Adipocyte (in vitro differentiated cells): ENCODE measurements at regions not wholly inside any gene's neighbourhood (a gene's known extent, or its start where the extent isn't known, plus 50 kb on each side); places are given as distances from the start of the nearest gene placed in this dataset.
"Not testable (repeated sequence)": the region's sequence is repeated elsewhere in the genome, so short reads cannot be mapped to it uniquely, and the experiment has no call there.

Experiments
- DNase-seq: peaks from one replicate; pipeline ENCODE4 v3.0.0-alpha.2; 2015; ENCODE audit warnings: low read depth
- H3K27me3 ChIP-seq: replicated peaks from 2 replicates; pipeline ENCODE4 v1.7.0; 2013; ENCODE audit warnings: mild to moderate bottlenecking, low read length, moderate library complexity; ENCODE audit not compliant: control insufficient read depth, insufficient read depth
- H3K36me3 ChIP-seq: 2 replicates; pipeline ENCODE4 v1.7.0; 2013; ENCODE audit warnings: low read length, mild to moderate bottlenecking, moderate library complexity; ENCODE audit not compliant: control insufficient read depth, insufficient read depth, severe bottlenecking
- H3K4me1 ChIP-seq: 2 replicates; pipeline ENCODE4 v1.7.0; 2013; ENCODE audit warnings: mild to moderate bottlenecking, low read length, moderate library complexity; ENCODE audit not compliant: control insufficient read depth, insufficient read depth
- H3K4me3 ChIP-seq: 2 replicates; pipeline ENCODE4 v1.7.0; 2013; ENCODE audit warnings: mild to moderate bottlenecking, low read length, moderate library complexity
- H3K9ac ChIP-seq: 2 replicates; pipeline ENCODE4 v1.7.0; 2013; ENCODE audit warnings: mild to moderate bottlenecking, low read length, moderate library complexity
- H3K9me3 ChIP-seq: 2 replicates; pipeline ENCODE4 v1.7.0; 2013; ENCODE audit warnings: mild to moderate bottlenecking, low read length, moderate library complexity; ENCODE audit not compliant: control insufficient read depth

- Histone ChIP-seq H3K4me3 (no peak overlapping the region), H3K27me3 (no peaks in the 10 kb centered on the region), H3K9me3 (peaks cover 16% of the 10 kb centered on the region), H3K36me3 (no peaks in the 10 kb centered on the region), H3K4me1 (no peaks in the 10 kb centered on the region), H3K9ac (no peak overlapping the region)
- DNase-seq, result no peak
Observed at GRCh38 chr5:63812693-63813092, 149.6 kb downstream of the HTR1A start.

- no peaks in the 10 kb centered on the region for H3K36me3 ChIP-seq
- peaks cover 16% of the 10 kb centered on the region for H3K9me3 ChIP-seq
- no peaks in the 10 kb centered on the region for H3K4me1 ChIP-seq
- no peak overlapping the region for H3K4me3 ChIP-seq
- no peak for DNase-seq
- no peaks in the 10 kb centered on the region for H3K27me3 ChIP-seq
- no peak overlapping the region for H3K9ac ChIP-seq
Observed at GRCh38 chr5:63811961-63812360, 150.3 kb downstream of the HTR1A start.

- Histone ChIP-seq H3K9me3 (peaks cover 16% of the 10 kb centered on the region), H3K36me3 (no peaks in the 10 kb centered on the region), H3K9ac (no peak overlapping the region), H3K4me3 (no peak overlapping the region), H3K27me3 (no peaks in the 10 kb centered on the region), H3K4me1 (no peaks in the 10 kb centered on the region)
- DNase-seq, result no peak
Observed at GRCh38 chr5:63811286-63811685, 151.0 kb downstream of the HTR1A start.

DNA sequence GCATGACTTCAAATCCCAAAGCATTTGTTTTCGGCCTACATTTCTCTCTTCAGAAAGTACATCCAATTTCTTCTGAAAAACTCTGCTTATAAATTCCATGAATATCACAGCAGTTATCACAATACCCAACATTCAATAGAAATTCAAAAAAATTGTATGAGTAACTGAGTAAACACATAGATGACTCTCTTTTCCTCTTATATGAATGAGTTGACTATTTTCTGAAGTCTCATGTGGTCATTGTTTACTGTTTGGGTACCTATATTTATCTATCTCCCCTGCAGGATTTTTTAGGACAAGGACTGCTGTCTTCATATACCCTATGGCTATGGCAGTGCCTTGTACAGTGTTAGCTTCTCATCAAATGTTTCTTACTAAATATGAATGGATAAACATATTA lies 157.1 kb downstream of the HTR1A start:
- no peaks in the 10 kb centered on the region for H3K36me3 ChIP-seq
- H3K4me3 ChIP-seq, result no peak overlapping the region
- no peaks in the 10 kb centered on the region for H3K4me1 ChIP-seq
- H3K27me3 ChIP-seq, result no peaks in the 10 kb centered on the region
- no peak overlapping the region for H3K9ac ChIP-seq
- H3K9me3 ChIP-seq, result no peaks in the 10 kb centered on the region
- no peak for DNase-seq

GRCh38 chr5:63803165-63803564 lies 159.1 kb downstream of the HTR1A start:
- no peaks in the 10 kb centered on the region for H3K4me1 ChIP-seq
- H3K27me3 ChIP-seq, result no peaks in the 10 kb centered on the region
- DNase-seq, result no peak
- no peaks in the 10 kb centered on the region for H3K9me3 ChIP-seq
- no peaks in the 10 kb centered on the region for H3K36me3 ChIP-seq
- no peak overlapping the region for H3K9ac ChIP-seq
- H3K4me3 ChIP-seq, result no peak overlapping the region

DNA sequence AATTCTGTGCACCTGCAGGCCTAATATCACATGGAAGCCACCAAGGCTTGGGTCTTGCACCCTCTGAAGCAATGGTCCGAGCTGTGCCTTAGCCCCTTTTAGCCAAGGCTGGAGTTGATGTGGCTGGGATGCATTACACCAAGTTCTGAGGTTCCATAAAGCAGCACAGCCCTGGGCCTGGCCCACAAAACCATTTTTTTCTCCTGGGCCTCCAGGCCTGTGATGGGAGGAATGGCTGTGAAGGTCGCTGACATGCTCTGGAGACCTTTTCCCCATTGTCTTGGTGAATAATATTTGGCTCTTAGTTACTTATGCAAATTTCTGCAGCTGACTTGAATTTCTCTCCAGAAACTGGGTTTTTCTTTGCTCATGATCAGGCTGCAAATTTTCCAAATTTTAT lies 167.3 kb downstream of the HTR1A start:
- Histone ChIP-seq H3K9ac (no peak overlapping the region), H3K36me3 (no peaks in the 10 kb centered on the region), H3K4me1 (no peaks in the 10 kb centered on the region), H3K9me3 (peaks cover 8% of the 10 kb centered on the region), H3K4me3 (no peak overlapping the region), H3K27me3 (no peaks in the 10 kb centered on the region)
- no peak for DNase-seq

DNA sequence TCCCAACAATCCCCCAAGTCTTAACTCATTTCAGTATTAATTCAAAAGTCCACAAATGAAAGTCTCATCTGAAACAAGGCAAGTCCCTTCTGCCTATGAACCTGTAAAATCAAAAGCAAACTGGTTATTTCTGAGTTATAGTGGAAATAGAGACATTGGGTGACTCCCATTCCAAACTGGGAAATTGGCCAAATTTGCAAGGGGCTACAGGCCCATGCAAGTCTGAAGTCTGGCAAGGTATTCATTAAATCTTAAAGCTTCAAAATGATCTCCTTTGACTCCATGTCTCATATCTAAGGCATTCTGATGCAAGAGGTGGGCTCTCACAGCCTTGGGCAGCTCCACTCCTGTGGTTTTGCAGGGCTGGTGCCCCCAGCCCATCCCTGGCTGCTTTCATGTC lies 167.9 kb downstream of the HTR1A start:
- no peak for DNase-seq
- Histone ChIP-seq H3K4me1 (no peaks in the 10 kb centered on the region), H3K36me3 (no peaks in the 10 kb centered on the region), H3K9ac (no peak overlapping the region), H3K4me3 (no peak overlapping the region), H3K9me3 (peaks cover 8% of the 10 kb centered on the region), H3K27me3 (no peaks in the 10 kb centered on the region)

GRCh38 chr5:63774939-63775338 lies 187.3 kb downstream of the HTR1A start:
- no peaks in the 10 kb centered on the region for H3K4me1 ChIP-seq
- H3K36me3 ChIP-seq, result no peaks in the 10 kb centered on the region
- H3K4me3 ChIP-seq, result no peak overlapping the region
- DNase-seq, result no peak
- no peaks in the 10 kb centered on the region for H3K27me3 ChIP-seq
- H3K9me3 ChIP-seq, result no peaks in the 10 kb centered on the region
- H3K9ac ChIP-seq, result no peak overlapping the region

- no peak overlapping the region for H3K9ac ChIP-seq
- DNase-seq, result no peak
- H3K4me3 ChIP-seq, result no peak overlapping the region
- no peaks in the 10 kb centered on the region for H3K4me1 ChIP-seq
- peaks cover 5% of the 10 kb centered on the region for H3K9me3 ChIP-seq
- no peaks in the 10 kb centered on the region for H3K36me3 ChIP-seq
- no peaks in the 10 kb centered on the region for H3K27me3 ChIP-seq
Observed at GRCh38 chr5:63768221-63768620, 194.0 kb downstream of the HTR1A start.

DNA sequence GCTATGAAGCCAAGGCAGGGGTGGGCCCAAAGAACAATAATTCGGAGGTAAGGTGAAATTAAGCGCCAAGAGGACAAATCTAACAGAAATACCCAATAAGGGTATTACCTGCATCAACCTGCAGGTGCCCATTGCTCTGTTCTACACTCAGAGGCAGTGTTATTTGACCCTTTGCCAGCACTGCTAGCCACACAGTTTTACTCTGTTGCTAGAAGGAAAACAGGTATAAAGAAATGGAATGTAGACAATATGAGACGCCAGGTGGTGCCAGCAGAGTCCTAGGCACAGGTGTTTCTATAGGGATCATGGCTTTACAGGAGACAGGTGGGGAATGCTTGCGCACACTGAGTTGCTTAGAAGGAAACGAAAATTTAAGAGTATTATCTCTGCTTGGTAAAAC lies 201.3 kb downstream of the HTR1A start:
- no peaks in the 10 kb centered on the region for H3K4me1 ChIP-seq
- no peak overlapping the region for H3K4me3 ChIP-seq

GRCh38 chr5:63743096-63743798 lies 219.0 kb downstream of the HTR1A start:
- no peaks in the 10 kb centered on the region for H3K4me1 ChIP-seq
- H3K9ac ChIP-seq, result no peak overlapping the region
- no peak for DNase-seq
- H3K27me3 ChIP-seq, result no peaks in the 10 kb centered on the region
- H3K4me3 ChIP-seq, result no peak overlapping the region
- H3K36me3 ChIP-seq, result no peaks in the 10 kb centered on the region
- peaks cover 5% of the 10 kb centered on the region for H3K9me3 ChIP-seq

More for the DNA sequence above, 201.3 kb downstream of the HTR1A start:
- Histone ChIP-seq H3K27me3 (no peaks in the 10 kb centered on the region), H3K9ac (no peak overlapping the region), H3K36me3 (no peaks in the 10 kb centered on the region), H3K9me3 (peaks cover 5% of the 10 kb centered on the region)
- no peak for DNase-seq

DNA sequence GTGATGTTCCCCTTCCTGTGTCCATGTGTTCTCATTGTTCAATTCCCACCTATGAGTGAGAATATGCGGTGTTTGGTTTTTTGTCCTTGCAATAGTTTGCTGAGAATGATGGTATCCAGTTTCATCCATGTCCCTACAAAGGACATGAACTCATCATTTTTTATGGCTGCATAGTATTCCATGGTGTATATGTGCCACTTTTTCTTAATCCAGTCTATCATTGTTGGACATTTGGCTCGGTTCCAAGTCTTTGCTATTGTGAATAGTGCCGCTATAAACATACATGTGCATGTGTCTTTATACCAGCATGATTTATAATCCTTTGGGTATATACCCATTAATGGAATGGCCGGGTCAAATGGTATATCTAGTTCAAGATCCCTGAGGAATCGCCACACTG lies 229.4 kb downstream of the HTR1A start:
- H3K9ac ChIP-seq, DNase-seq, H3K9me3 ChIP-seq, H3K36me3 ChIP-seq, H3K4me1 ChIP-seq, H3K27me3 ChIP-seq, H3K4me3 ChIP-seq: not testable (repeated sequence)
